ENCODE measurements at regions not wholly inside any gene's neighbourhood (a gene's known extent, or its start where the extent isn't known, plus 50 kb on each side); places are given as distances from the start of the nearest gene placed in this dataset.
"Not testable (repeated sequence)": the region's sequence is repeated elsewhere in the genome, so short reads cannot be mapped to it uniquely, and the experiment has no call there.

DNA sequence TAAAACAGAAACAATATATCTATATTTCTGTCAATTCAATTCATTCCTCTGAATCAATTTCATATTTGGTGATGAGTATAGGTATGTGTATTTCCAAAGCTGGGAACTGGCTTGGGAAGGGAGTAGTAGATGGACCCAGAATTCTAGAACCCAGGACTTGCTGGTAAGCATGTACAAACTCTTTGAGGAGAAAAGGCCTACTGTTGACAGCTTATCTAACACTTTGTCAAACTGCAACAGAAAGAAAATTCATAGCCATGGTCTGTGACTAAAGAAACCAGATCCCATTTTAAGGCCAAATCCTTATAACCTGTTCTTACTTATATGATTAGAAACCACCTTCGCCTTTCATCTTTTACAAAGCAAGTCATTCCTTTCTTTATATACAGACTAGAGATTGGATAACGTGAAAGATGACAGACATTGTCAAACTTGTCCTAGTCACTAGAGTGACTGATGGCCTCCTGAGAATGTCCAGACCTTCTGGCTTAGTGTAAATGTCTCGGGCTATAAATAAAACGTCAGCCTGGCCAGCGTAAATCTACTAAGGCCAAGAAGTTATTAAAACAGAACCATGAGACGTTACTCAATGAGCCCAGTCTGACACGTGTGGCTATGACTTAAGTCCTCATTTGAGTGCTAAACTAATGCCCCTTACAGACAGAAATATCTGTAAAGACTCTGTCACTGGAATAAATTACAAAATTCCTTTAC, 152.3 kb downstream of the ALDH8A1 start:
- POLR2A ChIA-PET (ENCODE audit: low non-redundant PET) = no interaction called here
- H3K27ac ChIP-seq = no peak overlapping the region
- CTCF ChIA-PET = no interaction called here
- no peak for DNase-seq (ENCODE audit: low spot score)
- no peak for TF ChIP-seq CTCF (conservative IDR thresholded peaks at IDR 0.05; ENCODE audit: low read depth)

DNA sequence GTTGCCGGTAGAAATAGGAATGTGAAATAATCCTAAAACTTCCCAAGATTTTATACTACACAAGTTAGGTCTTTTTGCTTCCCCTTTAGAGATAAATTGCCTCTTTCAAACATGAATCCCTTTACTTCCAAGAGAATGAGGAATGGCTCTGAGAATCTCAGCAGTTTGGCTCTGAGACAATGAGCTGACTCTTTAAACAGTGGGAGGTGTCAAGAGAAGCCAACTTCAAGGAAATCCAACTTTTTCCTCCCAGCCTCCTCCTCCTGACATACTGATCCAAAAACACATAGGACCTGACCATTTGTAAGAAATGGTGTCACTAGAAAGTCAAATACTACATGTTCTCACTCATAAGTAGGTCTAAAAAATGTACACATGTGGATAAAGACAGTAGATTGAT, 154.2 kb downstream of the ALDH8A1 start:
- CTCF ChIA-PET = no interaction called here
- POLR2A ChIA-PET (ENCODE audit: low non-redundant PET) = no interaction called here

DNA sequence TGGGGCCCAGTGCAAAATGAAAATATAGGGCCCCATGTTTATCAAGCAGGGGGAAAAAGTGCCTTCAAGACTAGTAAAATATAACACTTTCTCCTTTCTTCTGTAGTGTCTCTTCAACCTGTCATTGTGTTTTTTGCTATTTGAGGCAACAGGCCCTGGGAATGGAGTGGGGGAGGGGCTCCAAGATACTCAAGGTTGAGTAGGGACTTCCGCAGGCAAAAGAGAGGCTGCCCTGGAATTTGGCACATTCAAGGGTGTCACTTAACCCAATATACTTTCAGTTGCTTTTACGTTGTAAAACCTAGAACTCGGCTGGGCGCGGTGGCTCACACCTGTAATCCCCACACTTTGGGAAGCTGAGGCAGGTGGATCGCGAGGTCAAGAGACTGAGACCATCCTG, 154.9 kb downstream of the ALDH8A1 start:
- CTCF ChIA-PET = no interaction called here
- TF ChIP-seq CTCF (conservative IDR thresholded peaks at IDR 0.05; ENCODE audit: low read depth) = no peak
- no peak overlapping the region for H3K27ac ChIP-seq
- POLR2A ChIA-PET (ENCODE audit: low non-redundant PET) = no interaction called here
- DNase-seq (ENCODE audit: low spot score) = no peak

More for the DNA sequence above, 154.2 kb downstream of the ALDH8A1 start:
- TF ChIP-seq CTCF (conservative IDR thresholded peaks at IDR 0.05; ENCODE audit: low read depth) = no peak
- DNase-seq (ENCODE audit: low spot score) = no peak
- no peak overlapping the region for H3K27ac ChIP-seq

GRCh38 chr6:134791243-134791843, 158.6 kb downstream of the ALDH8A1 start:
- DNase-seq (ENCODE audit: low spot score); POLR2A ChIA-PET (ENCODE audit: low non-redundant PET); CTCF ChIA-PET; H3K27ac ChIP-seq: not testable (repeated sequence)

GRCh38 chr6:134787261-134787877, 162.5 kb downstream of the ALDH8A1 start:
- TF ChIP-seq CTCF (conservative IDR thresholded peaks at IDR 0.05; ENCODE audit: low read depth) = no peak

GRCh38 chr6:134784336-134784735, 165.6 kb downstream of the ALDH8A1 start:
- ChIA-PET POLR2A (ENCODE audit: low non-redundant PET) (no interaction called here), CTCF (interaction anchor here (0.6 kb wide), 1 partner anchor 636 kb away, joined by 3 read pairs; no protein-coding TSS in a partner anchor)
- H3K27ac ChIP-seq = no peak overlapping the region
- no peak for DNase-seq (ENCODE audit: low spot score)
- no peak for TF ChIP-seq CTCF (conservative IDR thresholded peaks at IDR 0.05; ENCODE audit: low read depth)

More at GRCh38 chr6:134787261-134787877, 162.5 kb downstream of the ALDH8A1 start:
- peak; percentile 85 for DNase-seq (ENCODE audit: low spot score)
- ChIA-PET CTCF (no interaction called here), POLR2A (ENCODE audit: low non-redundant PET) (no interaction called here)
- no peak overlapping the region for H3K27ac ChIP-seq

- no peak for TF ChIP-seq CTCF (conservative IDR thresholded peaks at IDR 0.05; ENCODE audit: low read depth)
- H3K27ac ChIP-seq = no peak overlapping the region
- DNase-seq (ENCODE audit: low spot score) = no peak
- CTCF ChIA-PET = interaction anchor here (0.6 kb wide), 2 partner anchors 33 to 67 kb away, joined by 4 to 6 read pairs; no protein-coding TSS in a partner anchor
- POLR2A ChIA-PET (ENCODE audit: low non-redundant PET) = no interaction called here
Observed at GRCh38 chr6:134778431-134778830, 171.5 kb downstream of the ALDH8A1 start.
